HG02884 (cell line): ENCODE measurements at regions not wholly inside any gene's neighbourhood (a gene's known extent, or its start where the extent isn't known, plus 50 kb on each side); places are given as distances from the start of the nearest gene placed in this dataset.
"Not testable (repeated sequence)": the region's sequence is repeated elsewhere in the genome, so short reads cannot be mapped to it uniquely, and the experiment has no call there.

Experiments
- ATAC-seq: cut with Tn5 transposase; IDR thresholded peaks from one replicate; pipeline ENCODE4 v1.9.1; 2021; ENCODE audit warnings: mild to moderate bottlenecking, moderate library complexity; ENCODE audit not compliant: unreplicated experiment

DNA sequence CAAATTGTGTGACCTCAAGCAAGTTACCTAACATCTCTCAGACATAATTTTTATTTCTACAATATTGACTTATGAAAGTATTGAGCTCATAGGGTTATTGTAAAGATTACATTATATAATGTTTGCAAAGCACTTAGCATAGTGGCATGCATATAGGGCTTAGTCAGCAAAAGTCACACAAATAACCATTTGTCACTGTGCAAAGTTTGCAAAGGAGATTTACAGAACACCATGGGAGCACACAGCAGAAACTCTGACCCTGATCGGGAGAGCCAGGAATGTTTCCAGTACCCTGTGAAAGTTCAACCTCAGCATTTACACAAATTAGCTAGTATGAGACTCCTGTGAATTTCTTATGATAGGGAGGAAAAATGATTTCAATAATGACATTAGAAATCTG is 804.6 kb upstream of the RAG2 start:
- ATAC-seq, result no peak

DNA sequence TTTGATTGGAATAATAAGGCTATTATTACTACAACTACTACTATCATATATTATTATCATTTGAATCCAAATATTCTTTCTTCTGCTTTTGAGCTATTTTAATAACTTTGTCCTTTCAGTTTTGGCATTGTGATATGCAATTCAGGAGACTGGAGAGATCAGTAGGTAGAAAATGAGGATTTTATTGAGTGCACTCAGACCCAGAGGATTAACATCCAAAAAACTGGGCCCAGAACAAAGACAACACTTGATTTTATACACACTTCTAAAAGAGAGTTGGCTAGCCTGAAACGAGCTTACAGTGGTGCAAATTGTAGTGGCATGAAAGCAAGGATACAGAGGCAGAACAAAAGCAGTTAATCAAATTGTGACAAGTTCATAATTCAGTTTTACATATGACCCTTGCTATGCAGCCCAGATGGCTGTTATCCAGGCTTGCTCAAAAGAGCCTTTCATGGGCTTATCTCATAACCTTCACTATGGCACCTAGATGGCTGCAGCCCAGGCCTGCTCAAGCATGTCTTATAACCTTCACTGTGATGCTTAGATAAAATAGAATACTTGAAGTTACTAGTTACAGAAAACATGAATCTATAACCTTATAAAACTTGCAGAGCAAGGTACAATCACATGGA is 796.3 kb upstream of the RAG2 start:
- ATAC-seq, result no peak

- no peak for ATAC-seq
Observed at GRCh38 chr11:37391615-37392014, 793.6 kb upstream of the RAG2 start.

DNA sequence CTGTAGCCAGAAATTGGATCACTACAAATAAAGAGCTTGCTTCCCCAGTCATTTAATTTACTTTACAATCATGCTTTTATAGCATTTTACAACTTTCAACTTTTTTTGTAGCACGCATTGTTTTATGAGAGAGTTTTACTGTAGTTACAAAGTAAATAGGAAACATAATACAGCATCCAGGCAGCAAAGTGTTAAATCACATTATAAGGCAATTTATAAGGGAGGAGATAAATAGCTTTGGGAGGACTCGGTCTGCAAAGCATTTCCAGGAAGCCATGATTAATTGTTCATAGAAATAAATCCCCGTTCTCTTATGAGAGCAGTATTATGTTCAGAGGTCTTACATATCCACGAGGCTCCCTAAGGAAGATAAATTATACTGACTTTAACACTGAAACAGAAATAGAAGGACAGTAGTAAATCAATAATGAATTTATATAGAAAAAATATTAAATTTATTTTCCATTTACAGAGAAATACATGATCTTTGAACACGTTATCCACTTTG is 792.6 kb upstream of the RAG2 start:
- no peak for ATAC-seq

DNA sequence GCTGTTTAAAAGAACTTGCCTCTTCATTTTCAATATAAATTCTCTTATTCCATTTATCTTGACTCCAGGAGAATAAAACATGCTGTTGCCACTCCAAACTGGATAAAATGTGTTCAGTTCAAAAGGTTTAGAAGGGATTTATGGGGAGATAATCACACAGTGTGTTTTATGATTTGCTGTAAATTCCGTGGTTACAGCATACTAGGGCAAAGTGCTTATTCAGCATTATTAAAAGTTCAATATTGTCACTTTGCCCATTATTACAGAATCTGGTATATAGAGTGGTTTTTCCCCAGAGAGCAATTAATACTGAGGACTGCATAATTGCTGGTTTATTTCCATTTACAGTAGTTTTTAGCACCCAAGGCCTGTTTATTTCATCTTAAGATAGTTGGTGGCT is 780.9 kb upstream of the RAG2 start:
- ATAC-seq, result no peak

GRCh38 chr11:37372667-37373066 is 774.6 kb upstream of the RAG2 start:
- ATAC-seq, result no peak

DNA sequence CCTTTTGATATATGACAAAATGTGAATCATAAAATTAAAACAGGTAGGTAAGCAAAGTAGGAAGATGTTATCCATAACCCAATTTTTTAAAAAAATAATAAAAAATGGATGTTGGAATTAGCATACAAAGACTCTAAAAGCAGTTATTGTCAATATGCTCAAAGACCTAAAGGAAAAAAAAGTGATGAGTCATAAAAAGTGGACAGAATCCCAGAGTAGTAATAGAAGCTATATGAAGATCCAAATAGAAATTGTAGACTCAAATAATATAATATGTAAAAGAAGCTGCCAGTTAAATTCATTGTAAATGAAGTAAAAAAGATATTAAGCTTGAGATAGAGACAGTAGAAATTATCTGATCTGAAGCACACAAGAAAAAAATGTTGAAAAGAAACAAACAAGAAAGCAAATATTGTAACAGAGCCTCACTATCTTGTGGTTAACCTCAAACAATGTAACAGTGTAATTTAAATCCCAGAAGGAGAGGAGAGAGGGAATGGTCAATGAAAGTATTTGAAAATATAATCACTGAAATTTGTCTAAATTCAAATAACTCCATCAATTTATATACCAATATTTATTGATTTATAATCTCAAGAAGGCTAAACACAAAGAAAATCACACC is 773.4 kb upstream of the RAG2 start:
- no peak for ATAC-seq

DNA sequence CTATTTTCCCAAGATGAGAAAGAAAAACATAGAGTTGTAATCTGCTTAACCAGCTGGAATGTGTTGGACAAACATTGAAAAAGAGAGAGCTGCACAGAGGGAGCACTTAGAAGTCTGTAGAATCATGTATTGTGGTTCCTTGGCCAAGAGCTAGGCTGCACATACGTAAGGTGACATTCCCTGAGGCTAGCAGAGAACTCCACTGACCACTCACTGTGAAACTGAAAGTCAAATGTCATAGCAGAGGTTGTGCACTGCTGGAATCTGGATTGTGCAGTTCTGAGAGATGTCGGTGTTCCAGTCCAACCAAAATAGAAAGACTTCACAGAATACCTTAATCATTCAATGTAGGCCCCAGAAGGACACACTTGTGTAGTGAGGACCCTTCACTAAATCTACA is 772.8 kb upstream of the RAG2 start:
- no peak for ATAC-seq

GRCh38 chr11:37364246-37364839 is 766.3 kb upstream of the RAG2 start:
- no peak for ATAC-seq

- ATAC-seq, result no peak
Observed at GRCh38 chr11:37353192-37353591, 755.2 kb upstream of the RAG2 start.

GRCh38 chr11:37352485-37352884 is 754.4 kb upstream of the RAG2 start:
- no peak for ATAC-seq

DNA sequence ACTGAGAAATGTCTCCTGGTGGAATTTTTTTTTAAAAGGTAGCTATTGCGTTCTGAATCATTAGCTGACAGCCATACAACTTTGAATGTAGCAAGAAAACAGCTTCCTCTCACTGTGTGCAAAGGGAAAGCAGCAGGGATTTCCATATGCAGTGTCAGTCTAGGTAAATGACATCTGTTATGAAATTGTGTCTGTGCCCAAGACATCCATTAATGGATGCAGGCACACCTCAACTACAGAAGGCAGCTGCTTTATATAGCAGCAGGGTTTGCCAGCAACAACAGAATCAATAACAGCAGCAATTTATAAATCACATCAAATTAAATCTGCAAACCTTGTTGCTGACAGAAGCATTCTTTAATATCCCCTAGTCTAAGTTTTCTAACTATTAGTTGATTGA is 745.3 kb upstream of the RAG2 start:
- no peak for ATAC-seq

DNA sequence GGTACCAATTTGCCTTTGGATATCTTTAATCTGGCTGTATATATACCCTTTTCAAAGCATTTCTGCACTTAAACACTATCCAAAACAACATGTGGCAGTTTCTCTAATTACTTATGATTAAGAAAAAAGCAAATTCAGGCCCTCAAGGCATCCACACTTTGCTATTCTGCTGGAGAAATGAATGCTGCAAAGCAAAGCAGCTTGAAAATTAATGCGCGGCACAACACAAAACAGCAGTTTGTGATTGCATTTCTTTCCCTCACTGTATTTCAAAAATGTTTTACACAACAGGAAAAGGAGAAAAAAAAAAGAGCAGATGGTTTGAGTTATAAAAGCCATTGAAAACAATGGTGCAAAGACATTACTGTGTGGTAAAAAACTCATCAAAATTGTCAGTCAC is 738.4 kb upstream of the RAG2 start:
- ATAC-seq, result no peak

DNA sequence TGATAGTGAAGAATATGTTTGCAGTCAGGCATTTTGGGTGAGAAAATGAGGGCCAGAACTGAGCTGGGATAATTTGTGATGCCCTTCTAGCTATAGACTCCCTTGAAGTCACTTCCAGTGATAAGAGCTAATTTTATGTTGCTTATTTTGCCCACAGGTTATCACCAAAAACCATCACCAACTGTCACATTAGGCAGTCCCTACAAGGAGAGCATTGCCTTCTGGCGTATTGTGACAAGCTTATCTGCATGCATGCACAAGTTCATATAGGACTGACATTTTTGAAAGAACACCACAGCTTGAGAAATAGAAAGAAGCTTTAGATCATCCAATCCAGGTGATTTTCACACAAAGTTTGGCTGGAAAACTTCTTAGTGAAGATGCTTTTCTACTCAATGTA is 735.3 kb upstream of the RAG2 start:
- ATAC-seq, result no peak

GRCh38 chr11:37323843-37324242 is 725.8 kb upstream of the RAG2 start:
- ATAC-seq, result no peak

GRCh38 chr11:37322333-37323194 is 724.5 kb upstream of the RAG2 start:
- no peak for ATAC-seq

DNA sequence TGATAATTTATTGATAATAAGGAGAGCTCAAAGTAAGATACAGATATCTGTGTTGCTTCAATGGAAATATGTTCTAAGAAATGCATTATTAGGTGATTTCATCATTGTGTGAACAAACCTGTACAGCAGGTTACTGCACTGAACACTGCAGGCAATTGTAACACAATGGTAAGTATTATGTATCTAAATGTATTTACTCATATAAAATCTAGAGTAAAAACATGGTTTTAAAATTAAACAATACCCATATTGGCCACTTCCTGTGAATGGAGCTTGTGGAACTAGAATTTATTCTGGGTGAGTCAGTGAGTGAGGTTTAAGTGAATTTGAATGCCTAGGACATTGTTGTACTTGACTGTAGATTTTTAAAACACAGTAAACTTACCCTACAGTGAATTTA is 722.9 kb upstream of the RAG2 start:
- no peak for ATAC-seq

DNA sequence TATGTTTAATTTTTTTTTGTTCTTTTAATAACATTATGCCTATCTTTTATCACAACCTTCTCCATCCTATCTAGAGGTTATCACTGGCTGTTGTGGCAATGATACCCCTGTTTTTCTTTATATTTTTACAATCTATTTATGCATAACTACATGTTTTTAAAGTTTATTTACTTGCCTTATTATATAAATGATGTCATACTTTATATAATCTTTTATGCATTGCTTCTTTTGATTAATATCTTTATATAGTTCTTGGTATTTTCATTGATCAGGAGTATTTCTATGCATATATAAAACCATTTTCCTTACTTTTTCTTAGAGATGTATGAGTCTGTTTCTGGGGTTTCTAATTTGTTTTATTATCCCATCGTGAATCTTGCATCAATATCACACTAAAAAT is 719.8 kb upstream of the RAG2 start:
- no peak for ATAC-seq

DNA sequence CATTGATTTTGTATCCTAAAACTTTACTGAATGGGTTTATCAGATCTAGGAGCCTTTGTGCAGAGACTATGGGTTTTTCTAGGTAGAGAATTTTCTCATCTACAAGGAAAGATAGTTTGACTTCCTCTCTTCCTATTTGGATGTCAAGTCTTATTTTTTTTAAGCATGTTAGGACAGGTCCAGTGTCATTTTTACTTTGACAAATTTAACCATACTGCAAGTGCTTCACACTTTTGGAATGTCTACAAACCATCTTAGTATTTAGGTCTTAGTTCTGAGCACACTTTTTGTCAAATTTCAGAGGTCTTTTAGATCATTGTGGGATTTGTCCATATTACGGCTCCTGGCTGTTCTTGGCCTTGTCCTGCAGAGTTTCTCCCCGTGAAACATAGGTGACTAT is 715.2 kb upstream of the RAG2 start:
- ATAC-seq, result no peak

GRCh38 chr11:37306563-37306962 is 708.5 kb upstream of the RAG2 start:
- ATAC-seq, result no peak

DNA sequence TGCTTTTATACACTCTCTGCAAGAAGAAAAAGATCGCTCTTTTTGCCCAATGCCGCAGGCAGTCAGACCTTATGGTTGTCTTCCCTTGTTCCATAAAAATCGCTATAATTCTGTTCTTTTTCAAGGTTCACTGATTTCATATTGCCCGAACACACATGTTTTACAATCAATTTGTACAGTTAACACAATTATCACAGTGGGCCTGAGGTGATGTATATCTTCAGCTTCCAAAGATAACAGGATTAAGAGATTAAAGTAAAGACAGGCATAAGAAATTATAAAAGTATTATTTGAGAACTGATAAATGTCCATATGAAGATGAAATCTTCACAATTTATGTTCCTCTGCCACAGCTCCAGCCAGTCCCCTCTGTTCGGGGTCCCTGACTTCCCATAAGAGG is 703.4 kb upstream of the RAG2 start:
- ATAC-seq, result not testable (repeated sequence)

- no peak for ATAC-seq
Observed at GRCh38 chr11:37298173-37298572, 700.1 kb upstream of the RAG2 start.
